Nephron progenitor cell (in vitro differentiated cells): ENCODE measurements at regions not wholly inside any gene's neighbourhood (a gene's known extent, or its start where the extent isn't known, plus 50 kb on each side); places are given as distances from the start of the nearest gene placed in this dataset.

Source experiments
- DNase-seq: peaks from one replicate; pipeline ENCODE4 v3.0.0; 2021
- H3K27ac Mint-ChIP-seq: 2 replicates; pipeline ENCODE4 v1.8.0; 2021; ENCODE audit warnings: mild to moderate bottlenecking, moderate library complexity, mixed read lengths
- H3K27me3 Mint-ChIP-seq: 2 replicates; pipeline ENCODE4 v1.8.0; 2021; ENCODE audit warnings: mild to moderate bottlenecking, low read depth, mixed read lengths; ENCODE audit not compliant: poor library complexity
- H3K36me3 Mint-ChIP-seq: 2 replicates; pipeline ENCODE4 v1.8.0; 2021; ENCODE audit warnings: low read depth, mixed read lengths
- H3K4me1 Mint-ChIP-seq: 2 replicates; pipeline ENCODE4 v1.8.0; 2021; ENCODE audit warnings: mixed read lengths
- H3K4me3 Mint-ChIP-seq: 2 replicates; pipeline ENCODE4 v1.8.0; 2021; ENCODE audit warnings: mild to moderate bottlenecking, moderate library complexity, mixed read lengths
- H3K9me3 Mint-ChIP-seq: 2 replicates; pipeline ENCODE4 v1.8.0; 2021; ENCODE audit warnings: mild to moderate bottlenecking, moderate library complexity, mixed read lengths
- CTCF ChIP-seq: fragments of 200-600 bp; sonication (generic); IDR thresholded peaks from 2 replicates; pipeline ENCODE4 v1.5.0; 2021; ENCODE audit warnings: antibody characterized with exemption

DNA sequence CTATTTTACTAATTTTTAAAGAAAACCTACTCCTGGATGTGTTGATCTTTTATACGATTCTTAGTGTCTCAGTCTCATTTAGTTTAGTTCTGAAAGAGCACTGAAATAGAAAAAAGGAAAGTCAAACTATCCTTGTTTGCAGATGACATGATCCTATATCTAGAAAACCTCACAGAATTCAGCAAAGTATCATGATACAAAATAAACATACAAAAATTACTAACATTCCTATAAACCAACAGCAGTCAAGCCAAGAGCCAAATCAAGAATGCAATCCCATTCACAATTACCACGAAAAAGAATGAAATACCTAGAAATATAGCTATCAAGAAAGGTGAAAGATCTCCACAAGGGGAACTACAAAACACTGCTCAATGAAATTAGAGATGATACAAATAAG lies 225.8 kb upstream of the CDH18 start:
- Mint-ChIP-seq H3K27ac (no peak overlapping the region), H3K36me3 (no peaks in the 10 kb centered on the region), H3K27me3 (no peaks in the 10 kb centered on the region), H3K4me1 (no peaks in the 10 kb centered on the region), H3K4me3 (no peak overlapping the region), H3K9me3 (no peaks in the 10 kb centered on the region)
- DNase-seq = no peak
- no peak for TF ChIP-seq CTCF

GRCh38 chr5:20212701-20213100 lies 224.7 kb upstream of the CDH18 start:
- no peaks in the 10 kb centered on the region for H3K9me3 Mint-ChIP-seq
- no peak for TF ChIP-seq CTCF

GRCh38 chr5:20166456-20166855 lies 178.5 kb upstream of the CDH18 start:
- H3K4me3 Mint-ChIP-seq = no peak overlapping the region
- TF ChIP-seq CTCF = no peak
- H3K36me3 Mint-ChIP-seq = no peaks in the 10 kb centered on the region
- DNase-seq = no peak
- no peaks in the 10 kb centered on the region for H3K9me3 Mint-ChIP-seq
- H3K4me1 Mint-ChIP-seq = no peaks in the 10 kb centered on the region
- no peaks in the 10 kb centered on the region for H3K27me3 Mint-ChIP-seq
- no peak overlapping the region for H3K27ac Mint-ChIP-seq

More at GRCh38 chr5:20212701-20213100, 224.7 kb upstream of the CDH18 start:
- peaks cover 5% of the 10 kb centered on the region for H3K27me3 Mint-ChIP-seq
- no peak for DNase-seq
- no peaks in the 10 kb centered on the region for H3K36me3 Mint-ChIP-seq
- H3K4me1 Mint-ChIP-seq = no peaks in the 10 kb centered on the region
- no peak overlapping the region for H3K27ac Mint-ChIP-seq
- no peak overlapping the region for H3K4me3 Mint-ChIP-seq

DNA sequence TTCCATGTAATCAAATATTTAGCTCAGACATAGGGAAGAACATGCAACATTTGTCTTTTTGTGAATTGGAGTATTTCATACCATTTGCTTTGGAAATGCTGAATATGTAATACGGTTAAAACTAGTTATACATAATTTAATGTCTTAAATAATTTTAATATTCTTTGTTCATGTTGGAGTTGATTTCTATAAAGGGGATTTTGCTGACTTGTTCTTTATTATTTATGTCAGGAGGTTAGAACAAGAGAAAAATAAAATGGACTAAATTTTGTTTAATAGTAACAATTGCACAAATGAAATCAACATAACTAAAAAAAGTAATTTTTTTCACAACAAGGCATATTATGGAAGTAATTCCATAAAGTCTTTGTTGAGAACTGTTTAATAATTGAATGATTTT lies 170.0 kb upstream of the CDH18 start:
- no peak for DNase-seq
- H3K9me3 Mint-ChIP-seq = no peaks in the 10 kb centered on the region
- TF ChIP-seq CTCF = no peak
- no peak overlapping the region for H3K27ac Mint-ChIP-seq
- no peaks in the 10 kb centered on the region for H3K36me3 Mint-ChIP-seq
- no peaks in the 10 kb centered on the region for H3K27me3 Mint-ChIP-seq
- H3K4me3 Mint-ChIP-seq = no peak overlapping the region
- H3K4me1 Mint-ChIP-seq = no peaks in the 10 kb centered on the region

- no peaks in the 10 kb centered on the region for H3K9me3 Mint-ChIP-seq
- H3K4me3 Mint-ChIP-seq = no peak overlapping the region
- no peak for TF ChIP-seq CTCF
- H3K27me3 Mint-ChIP-seq = no peaks in the 10 kb centered on the region
- H3K4me1 Mint-ChIP-seq = no peaks in the 10 kb centered on the region
- DNase-seq = no peak
- H3K36me3 Mint-ChIP-seq = no peaks in the 10 kb centered on the region
- no peak overlapping the region for H3K27ac Mint-ChIP-seq
These were observed 169.1 kb upstream of the CDH18 start for GRCh38 chr5:20157089-20157488.

- no peak for DNase-seq
- Mint-ChIP-seq H3K9me3 (no peaks in the 10 kb centered on the region), H3K27ac (no peak overlapping the region), H3K27me3 (no peaks in the 10 kb centered on the region), H3K4me3 (no peak overlapping the region), H3K36me3 (no peaks in the 10 kb centered on the region), H3K4me1 (no peaks in the 10 kb centered on the region)
- no peak for TF ChIP-seq CTCF
These were observed 157.2 kb upstream of the CDH18 start for GRCh38 chr5:20145240-20145639.
